Ascending aorta (tissue), 2 donors: ENCODE measurements at regions not wholly inside any gene's neighbourhood (a gene's known extent, or its start where the extent isn't known, plus 50 kb on each side); places are given as distances from the start of the nearest gene placed in this dataset.

ENCODE experiments used
- DNase-seq, 2 donors: peaks; one replicate each; pipeline ENCODE4 v3.0.0-alpha.2; 2019; ENCODE audit warnings: low spot score in 2 of 2
- H3K27ac ChIP-seq, 2 donors: fragments of 200-600 bp; sonication (generic); one replicate each; pipeline ENCODE4 v1.5.1; 2016 to 2017; ENCODE audit warnings: mild to moderate bottlenecking in 1 of 2
- H3K27me3 ChIP-seq: fragments of 200-600 bp; sonication (generic); one replicate; pipeline ENCODE4 v1.5.1; 2017
- H3K36me3 ChIP-seq, 2 donors: fragments of 200-600 bp; sonication (generic); one replicate each; pipeline ENCODE4 v1.5.1; 2016
- H3K4me1 ChIP-seq, 2 donors: fragments of 200-600 bp; sonication (generic); one replicate each; pipeline ENCODE4 v1.5.1; 2016 to 2017; ENCODE audit warnings: mild to moderate bottlenecking in 1 of 2
- H3K4me3 ChIP-seq, 2 donors: fragments of 200-600 bp; sonication (generic); one replicate each; pipeline ENCODE4 v1.5.1; 2016 to 2017; ENCODE audit warnings: mild to moderate bottlenecking in 1 of 2
- H3K9me3 ChIP-seq, 2 donors: fragments of 200-600 bp; sonication (generic); one replicate each; pipeline ENCODE4 v1.5.1; 2016
- intact Hi-C: fragments of 100-400 bp; cut with DNase I; formaldehyde crosslinking; loops from one replicate; pipeline ENCODE4 v1.15.1; 2023
- TF ChIP-seq, protein P1 (sequence below), 3 experiments: fragments of 200-600 bp in 2 of 3; fragments of 450-650 bp in 1 of 3; sonication (generic) in 2 of 3; IDR thresholded peaks; one replicate each; pipeline ENCODE4 v1.5.1; 2016 to 2019; ENCODE audit warnings: antibody characterized with exemption in 3 of 3, mild to moderate bottlenecking in 1 of 3, moderate library complexity in 1 of 3

DNA sequence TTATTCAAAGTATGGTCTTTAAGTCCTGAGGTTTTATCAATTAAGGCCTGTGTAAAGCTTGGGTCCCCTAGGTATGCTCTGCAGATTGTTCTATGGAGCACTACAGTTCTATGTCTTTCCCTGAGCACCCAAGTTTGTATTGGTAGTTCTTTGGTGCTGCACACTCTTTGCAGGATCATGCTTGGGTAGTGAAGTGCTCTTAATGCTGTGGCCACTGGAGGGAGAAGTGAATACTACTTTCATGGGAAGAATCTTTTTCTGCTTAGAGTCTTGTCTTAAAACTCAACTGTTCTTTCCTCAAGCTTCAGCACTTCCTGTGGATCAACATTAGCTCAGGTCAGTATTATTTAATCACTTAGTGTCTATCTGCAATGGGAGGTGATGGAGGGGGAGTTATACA lies 93.6 kb upstream of the CFAP20DC start:
- no peak for DNase-seq
- H3K9me3 ChIP-seq: no peaks in the 10 kb centered on the region
- intact Hi-C loops: no loop called here
- H3K4me3 ChIP-seq: no peak overlapping the region
- no peaks in the 10 kb centered on the region for H3K4me1 ChIP-seq
- H3K36me3 ChIP-seq: no peaks in the 10 kb centered on the region
- H3K27me3 ChIP-seq: no peaks in the 10 kb centered on the region
- TF ChIP-seq, protein P1, sequence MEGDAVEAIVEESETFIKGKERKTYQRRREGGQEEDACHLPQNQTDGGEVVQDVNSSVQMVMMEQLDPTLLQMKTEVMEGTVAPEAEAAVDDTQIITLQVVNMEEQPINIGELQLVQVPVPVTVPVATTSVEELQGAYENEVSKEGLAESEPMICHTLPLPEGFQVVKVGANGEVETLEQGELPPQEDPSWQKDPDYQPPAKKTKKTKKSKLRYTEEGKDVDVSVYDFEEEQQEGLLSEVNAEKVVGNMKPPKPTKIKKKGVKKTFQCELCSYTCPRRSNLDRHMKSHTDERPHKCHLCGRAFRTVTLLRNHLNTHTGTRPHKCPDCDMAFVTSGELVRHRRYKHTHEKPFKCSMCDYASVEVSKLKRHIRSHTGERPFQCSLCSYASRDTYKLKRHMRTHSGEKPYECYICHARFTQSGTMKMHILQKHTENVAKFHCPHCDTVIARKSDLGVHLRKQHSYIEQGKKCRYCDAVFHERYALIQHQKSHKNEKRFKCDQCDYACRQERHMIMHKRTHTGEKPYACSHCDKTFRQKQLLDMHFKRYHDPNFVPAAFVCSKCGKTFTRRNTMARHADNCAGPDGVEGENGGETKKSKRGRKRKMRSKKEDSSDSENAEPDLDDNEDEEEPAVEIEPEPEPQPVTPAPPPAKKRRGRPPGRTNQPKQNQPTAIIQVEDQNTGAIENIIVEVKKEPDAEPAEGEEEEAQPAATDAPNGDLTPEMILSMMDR (IDR thresholded peaks at IDR 0.05): no peak
- H3K27ac ChIP-seq: no peak overlapping the region

DNA sequence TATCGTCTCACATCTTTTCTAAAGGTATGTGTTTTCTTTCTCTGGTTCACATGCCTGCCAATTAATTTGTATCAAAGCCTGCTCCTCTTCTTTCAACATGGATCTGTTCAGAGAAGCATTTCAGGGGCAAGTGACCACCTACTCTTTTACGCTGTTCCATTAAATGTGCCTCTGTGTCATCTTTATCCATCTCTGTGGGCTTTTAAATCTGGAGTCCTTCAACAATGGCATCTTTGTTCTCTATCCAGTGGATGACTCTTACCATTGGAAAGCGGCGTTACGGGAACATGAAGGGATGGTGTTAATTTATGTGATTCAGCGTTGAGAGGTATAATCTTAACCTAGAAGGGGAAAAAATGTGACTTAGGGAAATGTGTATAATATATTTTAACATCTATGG lies 92.7 kb upstream of the CFAP20DC start:
- Histone ChIP-seq H3K4me3 (no peak overlapping the region), H3K27ac (no peak overlapping the region), H3K36me3 (no peaks in the 10 kb centered on the region), H3K27me3 (no peaks in the 10 kb centered on the region), H3K4me1 (no peaks in the 10 kb centered on the region), H3K9me3 (no peaks in the 10 kb centered on the region)
- DNase-seq: no peak
- TF ChIP-seq, protein P1 (IDR thresholded peaks at IDR 0.05): no peak
- intact Hi-C loops: no loop called here

DNA sequence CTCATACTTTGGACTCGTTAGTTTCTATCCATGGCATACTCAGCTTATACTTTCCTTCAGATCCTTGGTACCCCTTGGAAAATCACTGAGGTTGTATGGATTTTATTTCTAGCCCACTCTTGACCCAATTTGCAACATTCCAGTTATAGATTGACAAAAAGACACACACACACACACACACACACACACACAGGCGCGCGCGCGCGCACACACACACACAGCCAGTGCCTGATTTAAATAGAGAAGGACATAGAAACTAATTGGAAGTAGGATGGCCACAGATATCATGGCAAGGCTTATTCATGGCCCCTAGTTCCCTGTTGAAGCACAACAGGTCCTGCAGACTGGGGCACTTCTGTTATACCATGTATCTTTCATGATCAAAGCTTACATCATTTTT lies 89.1 kb upstream of the CFAP20DC start:
- intact Hi-C loops: no loop called here
- H3K9me3 ChIP-seq: no peaks in the 10 kb centered on the region
- H3K27ac ChIP-seq: no peak overlapping the region
- no peak for DNase-seq
- no peaks in the 10 kb centered on the region for H3K36me3 ChIP-seq
- no peaks in the 10 kb centered on the region for H3K4me1 ChIP-seq
- TF ChIP-seq, protein P1 (IDR thresholded peaks at IDR 0.05): no peak
- no peaks in the 10 kb centered on the region for H3K27me3 ChIP-seq
- no peak overlapping the region for H3K4me3 ChIP-seq

DNA sequence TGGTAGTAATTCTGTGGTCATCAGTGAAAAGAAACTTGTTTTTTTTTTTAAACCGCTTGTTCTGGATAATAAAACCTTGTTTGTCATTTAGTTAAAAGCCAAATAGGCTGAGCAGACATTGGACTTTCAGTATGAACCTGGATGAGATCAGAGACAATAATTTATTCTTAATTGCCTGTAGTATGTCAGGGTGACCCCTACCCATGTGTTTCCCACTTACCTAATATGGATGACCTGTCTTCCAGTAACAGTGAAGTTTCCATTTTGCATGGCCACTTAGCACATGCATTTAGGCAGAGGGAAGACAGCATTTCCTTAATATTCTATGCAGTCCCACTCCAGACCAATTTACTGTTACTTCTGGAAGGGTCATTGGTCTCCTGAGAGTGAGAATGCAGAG lies 87.6 kb upstream of the CFAP20DC start:
- TF ChIP-seq, protein P1 (IDR thresholded peaks at IDR 0.05): no peak
- no peak overlapping the region for H3K27ac ChIP-seq
- no peaks in the 10 kb centered on the region for H3K27me3 ChIP-seq
- no peak overlapping the region for H3K4me3 ChIP-seq
- no peaks in the 10 kb centered on the region for H3K4me1 ChIP-seq
- DNase-seq: no peak
- intact Hi-C loops: no loop called here
- H3K36me3 ChIP-seq: no peaks in the 10 kb centered on the region
- no peaks in the 10 kb centered on the region for H3K9me3 ChIP-seq

DNA sequence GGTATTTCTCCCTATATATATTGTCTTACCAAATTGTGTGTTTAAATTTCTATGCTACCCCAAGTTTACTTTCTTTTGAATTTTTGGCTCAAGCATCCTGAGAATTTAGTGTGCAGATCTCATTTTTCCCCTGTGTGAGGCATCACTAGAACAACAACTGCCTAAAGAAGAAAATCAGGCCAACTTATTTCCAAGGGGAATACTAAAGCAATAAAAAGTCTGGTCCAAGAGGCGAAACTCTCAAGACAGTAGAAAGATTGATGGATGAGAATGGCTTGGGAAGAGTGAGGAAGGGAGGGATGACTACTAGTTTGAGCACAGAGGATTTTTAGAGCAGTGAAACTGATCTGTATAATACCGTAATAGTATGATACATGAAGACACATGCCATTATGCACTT lies 86.3 kb upstream of the CFAP20DC start:
- Histone ChIP-seq H3K27me3 (no peaks in the 10 kb centered on the region), H3K36me3 (no peaks in the 10 kb centered on the region), H3K9me3 (no peaks in the 10 kb centered on the region), H3K27ac (no peak overlapping the region), H3K4me3 (no peak overlapping the region), H3K4me1 (no peaks in the 10 kb centered on the region)
- no peak for DNase-seq
- TF ChIP-seq, protein P1 (IDR thresholded peaks at IDR 0.05): no peak
- intact Hi-C loops: no loop called here

DNA sequence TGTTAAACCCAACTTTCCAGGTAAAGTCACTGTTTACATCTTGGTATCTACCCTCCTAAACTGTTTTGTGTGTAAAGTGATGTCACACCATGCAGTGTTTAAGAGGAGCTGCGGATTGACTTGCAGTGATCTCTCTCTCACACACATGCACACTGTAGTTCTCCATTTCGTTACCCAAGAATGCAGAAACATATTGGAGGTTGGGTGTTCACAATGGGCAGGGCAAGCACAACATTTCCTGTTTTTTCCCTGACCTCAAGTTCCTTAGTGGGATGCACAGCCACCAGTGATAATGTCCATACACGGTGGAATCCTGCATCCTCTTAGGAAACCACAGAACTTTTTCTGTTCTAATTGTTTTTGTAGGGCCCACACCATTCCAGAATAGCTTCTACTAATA lies 85.3 kb upstream of the CFAP20DC start:
- intact Hi-C loops: no loop called here
- TF ChIP-seq, protein P1 (IDR thresholded peaks at IDR 0.05): no peak

More for the DNA sequence above, 85.3 kb upstream of the CFAP20DC start:
- no peaks in the 10 kb centered on the region for H3K9me3 ChIP-seq
- H3K27ac ChIP-seq: no peak overlapping the region
- no peak overlapping the region for H3K4me3 ChIP-seq
- H3K4me1 ChIP-seq: no peaks in the 10 kb centered on the region
- H3K27me3 ChIP-seq: no peaks in the 10 kb centered on the region
- no peaks in the 10 kb centered on the region for H3K36me3 ChIP-seq
- DNase-seq: no peak
